IMR-90 (cell line): ENCODE measurements at regions not wholly inside any gene's neighbourhood (a gene's known extent, or its start where the extent isn't known, plus 50 kb on each side); places are given as distances from the start of the nearest gene placed in this dataset.

ENCODE experiments used
- ATAC-seq: fragments of 200-7000 bp; cut with Tn5 transposase; 2 replicates; pipeline ENCODE4 v1.9.1; 2020; ENCODE audit warnings: low read depth, mild to moderate bottlenecking, moderate library complexity
- BruUV-seq: library from RNA; stranded (reverse); fragments of 400-500 nt; replicated peaks from 2 replicates; lab custom pipeline; 2021; lab: Mats Ljungman, UMichigan
- CTCF ChIA-PET: fragments of 300-600 bp; formaldehyde crosslinking; extraction: SDS; loops from one replicate; lab custom pipeline; 2021; ENCODE audit warnings: antibody characterized with exemption; lab: Yijun Ruan, JAX
- POLR2A ChIA-PET: fragments of 300-600 bp; sonication (Branson Sonifier 250); formaldehyde crosslinking; loops from one replicate; lab custom pipeline; 2022; ENCODE audit warnings: antibody characterized with exemption; ENCODE audit not compliant: unreplicated experiment; lab: Charles Lee
- DNase-seq: peaks from one replicate; pipeline ENCODE4 v3.0.0; 2013
- H2AFZ ChIP-seq: replicated peaks from 2 replicates; pipeline ENCODE3; 2013; ENCODE audit warnings: low read length, mild to moderate bottlenecking; ENCODE audit not compliant: poor library complexity
- H2AK5ac ChIP-seq: 2 replicates; pipeline ENCODE4 v1.6.1; 2013; ENCODE audit warnings: low read depth, low read length, inconsistent platforms
- H2AK9ac ChIP-seq: replicated peaks from 2 replicates; pipeline ENCODE3; 2013; ENCODE audit warnings: mild to moderate bottlenecking, low read depth, low read length, moderate library complexity; ENCODE audit not compliant: poor library complexity
- H2BK120ac ChIP-seq: 2 replicates; pipeline ENCODE4 v1.6.1; 2013; ENCODE audit warnings: low read depth, low read length, inconsistent platforms
- H2BK15ac ChIP-seq: 3 replicates; pipeline ENCODE4 v1.6.1; 2013; ENCODE audit warnings: low read depth, low read length, inconsistent platforms
- H2BK20ac ChIP-seq: 2 replicates; pipeline ENCODE4 v1.6.1; 2013; ENCODE audit warnings: low read depth, mild to moderate bottlenecking, inconsistent platforms, low read length, moderate library complexity
- H2BK5ac ChIP-seq: 2 replicates; pipeline ENCODE4 v1.6.1; 2013; ENCODE audit warnings: mild to moderate bottlenecking, low read depth, low read length, inconsistent platforms; ENCODE audit not compliant: poor library complexity, severe bottlenecking
- H3K14ac ChIP-seq: replicated peaks from 2 replicates; pipeline ENCODE4 v1.6.1; 2013; ENCODE audit warnings: low read depth, low read length, inconsistent platforms
- H3K18ac ChIP-seq: 2 replicates; pipeline ENCODE4 v1.6.1; 2013; ENCODE audit warnings: low read depth, low read length, control low read depth
- H3K23ac ChIP-seq: 2 replicates; pipeline ENCODE4 v1.6.1; 2013; ENCODE audit warnings: low read depth, low read length, inconsistent platforms
- H3K27ac ChIP-seq: 2 replicates; pipeline ENCODE4 v1.5.1; 2013; ENCODE audit warnings: mild to moderate bottlenecking, control low read depth, low read length; ENCODE audit not compliant: insufficient read depth
- H3K27me3 ChIP-seq: 2 replicates; pipeline ENCODE4 v1.6.1; 2013; ENCODE audit warnings: low read length; ENCODE audit not compliant: control insufficient read depth, insufficient read depth
- H3K36me3 ChIP-seq: 2 replicates; pipeline ENCODE4 v1.6.1; 2013; ENCODE audit warnings: low read length, mixed read lengths; ENCODE audit not compliant: control insufficient read depth, insufficient read depth
- H3K4ac ChIP-seq: 2 replicates; pipeline ENCODE4 v1.6.1; 2013; ENCODE audit warnings: low read depth, low read length, inconsistent platforms
- H3K4me1 ChIP-seq: 2 replicates; pipeline ENCODE4 v1.6.1; 2013; ENCODE audit warnings: low read length, mixed read lengths; ENCODE audit not compliant: control insufficient read depth, insufficient read depth
- H3K4me2 ChIP-seq: 2 replicates; pipeline ENCODE4 v1.6.1; 2013; ENCODE audit warnings: low read depth, mild to moderate bottlenecking, control low read depth, low read length, moderate library complexity
- H3K4me3 ChIP-seq: 2 replicates; pipeline ENCODE4 v1.5.1; 2013; ENCODE audit warnings: low read depth, mild to moderate bottlenecking, control low read depth, low read length, moderate library complexity; ENCODE audit not compliant: insufficient read depth
- H3K56ac ChIP-seq: 2 replicates; pipeline ENCODE4 v1.6.1; 2013; ENCODE audit warnings: low read length, inconsistent platforms; ENCODE audit not compliant: insufficient read depth; ENCODE audit errors: extremely low read depth
- H3K79me1 ChIP-seq, 2 experiments: 2 replicates each; pipeline ENCODE4 v1.6.1; 2013; ENCODE audit warnings: low read length in 2 of 2, inconsistent platforms in 1 of 2, low read depth in 1 of 2
- H3K9ac ChIP-seq: 2 replicates; pipeline ENCODE4 v1.6.1; 2013; ENCODE audit warnings: low read depth, low read length, control low read depth
- H3K9me1 ChIP-seq: 2 replicates; pipeline ENCODE4 v1.6.1; 2013; ENCODE audit warnings: low read length, inconsistent platforms; ENCODE audit not compliant: insufficient read depth
- H3K9me3 ChIP-seq: 2 replicates; pipeline ENCODE4 v1.6.1; 2013; ENCODE audit warnings: low read length; ENCODE audit not compliant: control insufficient read depth, insufficient read depth
- H4K20me1 ChIP-seq: 2 replicates; pipeline ENCODE4 v1.6.1; 2013; ENCODE audit warnings: low read length, inconsistent platforms; ENCODE audit not compliant: insufficient read depth
- H4K5ac ChIP-seq: 2 replicates; pipeline ENCODE4 v1.6.1; 2013; ENCODE audit warnings: mild to moderate bottlenecking, low read depth, low read length, control low read depth
- H4K8ac ChIP-seq, 2 experiments: 2 replicates each; pipeline ENCODE4 v1.6.1; 2013; ENCODE audit warnings: low read depth in 2 of 2, low read length in 2 of 2, control low read depth in 1 of 2, inconsistent platforms in 1 of 2
- H4K91ac ChIP-seq: 2 replicates; pipeline ENCODE4 v1.6.1; 2013; ENCODE audit warnings: low read depth, low read length, inconsistent platforms; ENCODE audit not compliant: insufficient read depth
- MXI1 ChIP-seq: IDR thresholded peaks from 2 replicates; pipeline ENCODE4 v1.6.1; 2012; ENCODE audit warnings: low read depth, mild to moderate bottlenecking, low read length, moderate library complexity, borderline replicate concordance
- RAD21 ChIP-seq: IDR thresholded peaks from 2 replicates; pipeline ENCODE4 v1.6.1; 2012; ENCODE audit warnings: low read length, improper control_type of control experiment
- WGBS, 2 experiments: methylation state at CpG; one replicate each; pipeline versions ENCODE4 v1.1.5 to v1.1.7; 2013; ENCODE audit warnings: missing lambda C conversion rate in 2 of 2; ENCODE audit not compliant: insufficient read length in 1 of 2; ENCODE audit errors: extremely low coverage in 2 of 2; 5-methylcytosine and 5-hydroxymethylcytosine counted together
- dilution Hi-C: fragments of 300-500 bp; cut with HindIII; formaldehyde crosslinking; loops from one replicate; pipeline ENCODE4 v1.14.3; 2018; ENCODE audit warnings: low sequenced_read_pairs; ENCODE audit not compliant: unreplicated experiment
- in situ Hi-C: fragments of 300-500 bp; cut with MboI; formaldehyde crosslinking; loops from 3 replicates; pipeline ENCODE4 v1.14.3; 2019; ENCODE audit warnings: low sequenced_read_pairs, inconsistent platforms, mixed read lengths
- intact Hi-C: fragments of 100-400 bp; cut with micrococcal nuclease; formaldehyde crosslinking; loops from 2 replicates; pipeline ENCODE4 v1.10.0; 2022

- no peak overlapping the region for H2BK5ac ChIP-seq
- no peak overlapping the region for H3K27ac ChIP-seq
- H3K4me3 ChIP-seq, result no peak overlapping the region
- H3K14ac ChIP-seq, result no peak overlapping the region
- ChIA-PET CTCF (no interaction called here), POLR2A (no interaction called here)
- DNase-seq, result no peak
- no CpG with 5 or more reads among the region's 2 CpGs for WGBS, 2 experiments
- no peak overlapping the region for H2BK120ac ChIP-seq
- intact Hi-C loops, result no loop called here
- H2AFZ ChIP-seq, result no peak overlapping the region
- H3K27me3 ChIP-seq, result no peaks in the 10 kb centered on the region
- H3K36me3 ChIP-seq, result no peaks in the 10 kb centered on the region
- H3K4ac ChIP-seq, result no peak overlapping the region
- H4K5ac ChIP-seq, result no peak overlapping the region
- no TSS peak for BruUV-seq
- no peaks in the 10 kb centered on the region for H3K4me1 ChIP-seq
- no peaks in the 10 kb centered on the region for H3K79me1 ChIP-seq
- H2AK5ac ChIP-seq, result no peak overlapping the region
- H2AK9ac ChIP-seq, result no peak overlapping the region
- in situ Hi-C loops, result no loop called here
- no peak overlapping the region for H3K56ac ChIP-seq
- no peak overlapping the region for H2BK15ac ChIP-seq
- no peak overlapping the region for H3K4me2 ChIP-seq
- no peak overlapping the region for H4K8ac ChIP-seq
- H3K23ac ChIP-seq, result no peak overlapping the region
- no peak for TF ChIP-seq MXI1
- no peak for TF ChIP-seq RAD21
- no peak overlapping the region for H2BK20ac ChIP-seq
- no peaks in the 10 kb centered on the region; the same call in 1 of the 2 replicates for H3K9me1 ChIP-seq
- dilution Hi-C loops, result no loop called here
- no peak overlapping the region for H3K18ac ChIP-seq
- H3K9me3 ChIP-seq, result no peaks in the 10 kb centered on the region
- H4K91ac ChIP-seq, result no peak overlapping the region
- H3K9ac ChIP-seq, result no peak overlapping the region
- no peak for ATAC-seq
- no peaks in the 10 kb centered on the region for H4K20me1 ChIP-seq
These were observed 107.3 kb upstream of the PDC start for GRCh38 chr1:186568221-186568620.
